Head of caudate nucleus (tissue), 42 donors: ENCODE measurements at regions not wholly inside any gene's neighbourhood (a gene's known extent, or its start where the extent isn't known, plus 50 kb on each side); places are given as distances from the start of the nearest gene placed in this dataset.
"Not testable (repeated sequence)": the region's sequence is repeated elsewhere in the genome, so short reads cannot be mapped to it uniquely, and the experiment has no call there.

Experiments
- DNase-seq, 42 donors: peaks; one replicate each; pipeline versions ENCODE4 v3.0.0 to v3.0.0-alpha.2; 2020 to 2021; ENCODE audit warnings: mixed read lengths in 7 of 42
- intact Hi-C: fragments of 100-400 bp; cut with DNase I; formaldehyde crosslinking; loops from one replicate; pipeline ENCODE4 v1.15.0; 2022

- intact Hi-C loops = no loop called here
These were observed 69.4 kb upstream of the EVL start for GRCh38 chr14:99995700-99996356.

GRCh38 chr14:99996951-99997571, 68.2 kb upstream of the EVL start:
- intact Hi-C loops = no loop called here
- DNase-seq = no peak

More at GRCh38 chr14:99995700-99996356, 69.4 kb upstream of the EVL start:
- peak in 41 of 42 donors; percentile 20 to 89 (median 72) for DNase-seq

- peak in 12 of 42 donors; percentile 18 to 57 (median 30) for DNase-seq
- intact Hi-C loops = not testable (repeated sequence)
These were observed 64.8 kb upstream of the EVL start for GRCh38 chr14:100000398-100000797.

DNA sequence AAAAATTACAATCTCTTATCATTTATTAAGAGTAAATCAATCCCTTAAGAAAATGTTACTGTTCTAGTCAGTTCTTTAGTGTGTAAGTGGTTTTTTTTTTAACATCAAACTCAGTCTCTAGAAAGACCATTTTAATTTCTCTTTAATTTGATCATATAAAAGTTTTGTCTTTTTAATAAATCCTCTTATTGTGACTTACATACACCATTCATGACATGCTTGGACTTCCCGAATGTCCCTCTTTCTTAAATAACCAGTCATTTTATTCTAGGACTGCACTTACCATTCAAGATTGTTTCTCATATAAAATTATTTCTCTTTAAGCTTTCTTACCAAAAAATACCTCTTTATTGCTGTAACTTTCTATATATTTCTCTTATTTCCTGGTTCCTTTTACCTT, 60.8 kb upstream of the EVL start:
- DNase-seq = no peak
- intact Hi-C loops = no loop called here

DNA sequence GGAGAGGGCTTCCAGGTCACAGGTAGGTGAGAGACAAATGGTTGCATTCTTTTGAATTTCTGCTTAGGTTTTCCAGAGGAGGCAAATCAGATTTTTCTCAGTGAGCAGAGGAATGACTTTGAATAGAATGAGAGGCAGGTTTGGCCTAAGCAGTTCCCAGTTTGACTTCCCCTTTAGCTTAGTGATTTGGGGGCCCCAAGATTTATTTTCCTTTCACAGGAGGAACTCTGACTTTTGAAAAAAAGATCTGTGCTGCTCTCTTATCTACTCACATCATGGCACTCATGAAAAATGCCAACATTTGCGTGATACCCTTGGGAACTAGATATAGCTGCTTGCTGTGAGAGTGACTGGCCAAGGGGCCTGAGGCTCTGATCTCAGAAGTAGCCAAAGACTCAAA, 58.0 kb upstream of the EVL start:
- intact Hi-C loops = no loop called here
- DNase-seq = no peak

GRCh38 chr14:100009802-100010201, 55.4 kb upstream of the EVL start:
- not testable (repeated sequence) for DNase-seq
- intact Hi-C loops = loop anchor here (2.0 kb wide), 1 partner anchor 43 kb away; no protein-coding TSS in a partner anchor

GRCh38 chr14:100010679-100011078, 54.5 kb upstream of the EVL start:
- no peak for DNase-seq
- intact Hi-C loops = no loop called here

DNA sequence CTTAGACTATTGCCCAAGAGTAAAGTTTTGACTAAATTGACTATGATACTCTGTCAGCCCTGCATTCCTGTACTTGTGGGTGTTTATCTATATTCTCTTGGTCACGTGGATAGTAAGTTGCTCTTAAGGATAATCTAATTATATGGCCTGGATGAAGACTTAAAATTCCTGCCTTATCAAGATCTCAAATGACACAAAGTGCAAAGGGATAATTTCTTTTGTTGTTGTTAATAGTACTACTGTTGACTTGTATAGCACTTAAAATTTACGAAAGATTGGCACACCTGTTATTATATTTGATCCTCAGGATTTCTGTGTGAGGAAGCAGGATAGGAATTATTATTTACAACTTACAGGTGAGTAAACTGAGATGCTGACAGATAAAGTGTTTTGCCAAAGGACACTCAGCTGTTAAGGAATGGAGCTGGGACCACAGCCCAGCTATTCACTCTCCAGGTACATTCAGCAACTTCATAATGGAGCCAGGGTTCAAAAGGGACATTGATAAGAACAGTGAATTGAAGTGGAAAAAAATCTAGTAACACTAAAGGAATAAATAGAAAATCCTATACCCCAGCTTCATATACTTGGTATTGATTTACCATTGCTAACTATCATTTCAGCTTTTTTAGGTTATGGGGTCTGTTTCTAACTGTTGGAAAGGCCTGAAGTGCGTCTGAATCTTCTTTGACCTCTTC, 53.4 kb upstream of the EVL start:
- intact Hi-C loops = no loop called here
- DNase-seq = no peak

DNA sequence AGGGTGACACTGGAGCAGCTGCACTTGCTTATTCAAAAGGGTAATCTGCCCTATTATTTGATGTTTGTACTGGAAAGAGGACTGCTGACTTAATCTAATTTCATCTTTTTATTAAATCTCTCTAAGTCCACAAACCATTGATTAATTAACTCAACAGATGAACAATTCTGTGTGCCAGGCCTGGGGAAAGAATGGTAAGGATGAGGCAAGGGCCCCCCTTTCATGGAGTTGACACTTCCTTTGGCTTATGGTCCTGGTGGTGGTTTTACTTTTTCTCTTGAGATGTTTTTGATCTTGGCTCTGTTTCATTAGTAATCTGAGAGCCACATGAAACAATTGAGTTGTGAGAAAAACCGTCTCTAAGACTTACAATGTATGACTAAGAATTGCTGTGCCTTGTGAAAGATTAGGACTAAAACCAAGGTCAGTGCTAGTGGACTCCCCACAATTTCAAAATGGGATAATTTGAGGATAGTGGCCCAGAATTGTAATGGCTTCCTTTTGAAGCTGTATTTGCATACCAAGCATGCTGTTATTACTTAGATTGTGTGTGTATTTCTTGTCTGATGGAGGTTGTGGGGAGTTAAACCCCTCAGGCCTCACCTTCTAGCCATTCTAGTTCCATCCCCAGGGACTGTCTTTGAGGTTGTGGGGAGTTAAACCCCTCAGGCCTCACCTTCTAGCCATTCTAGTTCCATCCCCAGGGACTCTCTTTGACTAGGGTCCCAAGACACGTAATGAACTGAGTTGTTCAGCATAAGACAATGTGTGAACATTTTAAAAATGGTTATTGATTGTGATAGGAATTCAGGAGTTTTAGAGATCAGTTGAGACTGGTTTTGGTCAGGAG, 52.5 kb upstream of the EVL start:
- intact Hi-C loops = no loop called here
- DNase-seq = no peak

DNA sequence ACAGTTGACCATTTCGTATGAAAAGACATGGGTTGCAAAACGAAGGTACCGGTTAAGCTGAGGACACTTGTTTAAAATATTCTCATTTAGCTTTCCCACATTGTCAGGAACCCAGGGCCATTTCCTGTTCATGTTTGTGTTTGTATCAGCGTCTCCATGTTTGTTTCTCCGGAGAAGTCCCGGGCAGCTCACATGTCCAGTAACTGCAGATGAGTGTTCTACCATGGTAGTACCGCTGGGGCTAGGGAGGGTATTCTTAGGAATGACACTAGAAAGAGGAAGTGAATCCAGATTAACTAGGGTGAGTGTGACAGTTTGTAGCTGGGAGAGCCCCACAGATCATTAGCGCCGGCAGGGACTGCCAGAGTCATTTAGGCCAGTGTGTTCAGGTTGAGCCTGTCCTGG, 50.0 kb upstream of the EVL start:
- peak in 1 of 42 donors; percentile 8 for DNase-seq
- intact Hi-C loops = no loop called here
